ENCODE measurements at regions not wholly inside any gene's neighbourhood (a gene's known extent, or its start where the extent isn't known, plus 50 kb on each side); places are given as distances from the start of the nearest gene placed in this dataset.

DNA sequence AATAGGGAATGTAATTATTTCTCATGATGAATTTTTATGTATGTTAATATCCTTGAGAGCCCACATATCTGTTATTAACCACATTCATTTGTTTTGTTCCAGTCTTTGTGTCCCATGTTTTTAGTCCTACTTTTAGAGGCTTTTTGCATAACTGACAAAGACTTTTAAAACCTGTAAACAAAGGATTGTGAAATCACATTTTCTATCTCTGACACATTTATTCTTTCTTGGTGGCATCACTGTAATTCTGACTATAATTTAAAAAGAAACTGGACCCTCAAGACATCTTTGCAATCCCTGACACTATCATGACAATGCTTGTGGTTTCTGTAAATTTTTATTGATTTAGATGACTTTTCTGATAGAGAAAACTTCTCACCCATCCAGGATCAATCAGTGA, 313.1 kb downstream of the SIPA1L2 start:
- TF ChIP-seq, protein P1, sequence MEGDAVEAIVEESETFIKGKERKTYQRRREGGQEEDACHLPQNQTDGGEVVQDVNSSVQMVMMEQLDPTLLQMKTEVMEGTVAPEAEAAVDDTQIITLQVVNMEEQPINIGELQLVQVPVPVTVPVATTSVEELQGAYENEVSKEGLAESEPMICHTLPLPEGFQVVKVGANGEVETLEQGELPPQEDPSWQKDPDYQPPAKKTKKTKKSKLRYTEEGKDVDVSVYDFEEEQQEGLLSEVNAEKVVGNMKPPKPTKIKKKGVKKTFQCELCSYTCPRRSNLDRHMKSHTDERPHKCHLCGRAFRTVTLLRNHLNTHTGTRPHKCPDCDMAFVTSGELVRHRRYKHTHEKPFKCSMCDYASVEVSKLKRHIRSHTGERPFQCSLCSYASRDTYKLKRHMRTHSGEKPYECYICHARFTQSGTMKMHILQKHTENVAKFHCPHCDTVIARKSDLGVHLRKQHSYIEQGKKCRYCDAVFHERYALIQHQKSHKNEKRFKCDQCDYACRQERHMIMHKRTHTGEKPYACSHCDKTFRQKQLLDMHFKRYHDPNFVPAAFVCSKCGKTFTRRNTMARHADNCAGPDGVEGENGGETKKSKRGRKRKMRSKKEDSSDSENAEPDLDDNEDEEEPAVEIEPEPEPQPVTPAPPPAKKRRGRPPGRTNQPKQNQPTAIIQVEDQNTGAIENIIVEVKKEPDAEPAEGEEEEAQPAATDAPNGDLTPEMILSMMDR (IDR thresholded peaks at IDR 0.05), result no peak
- TF ChIP-seq POLR2A (IDR thresholded peaks at IDR 0.05), result no peak

Measured in gastroesophageal sphincter (tissue), 3 donors.